HepG2 (cell line): ENCODE measurements at regions not wholly inside any gene's neighbourhood (a gene's known extent, or its start where the extent isn't known, plus 50 kb on each side); places are given as distances from the start of the nearest gene placed in this dataset.

Source experiments
- ETV6 ChIP-seq: sonication (generic); formaldehyde crosslinking; conservative IDR thresholded peaks from 2 replicates; pipeline ENCODE4 v1.4.0; 2020; ENCODE audit warnings: missing genetic modification reagents
- FOXK1 ChIP-seq: sonication (generic); formaldehyde crosslinking; IDR thresholded peaks from 2 replicates; pipeline ENCODE4 v1.4.0; 2020; ENCODE audit warnings: low read depth, missing genetic modification reagents, borderline replicate concordance
- ZNF205 ChIP-seq: IDR thresholded peaks from 2 replicates; pipeline ENCODE4 v1.6.1; 2018; ENCODE audit warnings: missing biosample characterization, missing genetic modification reagents
- ZNF563 ChIP-seq: sonication (generic); formaldehyde crosslinking; IDR thresholded peaks from 2 replicates; pipeline ENCODE4 v1.8.0; 2022; ENCODE audit warnings: mild to moderate bottlenecking, moderate library complexity, missing genetic modification reagents
- ZNF713 ChIP-seq: sonication (generic); formaldehyde crosslinking; IDR thresholded peaks from 2 replicates; pipeline ENCODE4 v1.4.0; 2020; ENCODE audit warnings: mild to moderate bottlenecking, missing genetic modification reagents
- ZNF850 ChIP-seq: sonication (generic); formaldehyde crosslinking; conservative IDR thresholded peaks from 2 replicates; pipeline ENCODE4 v1.9.0; 2021; ENCODE audit warnings: mild to moderate bottlenecking, missing genetic modification reagents
- TF ChIP-seq, protein P1 (sequence below): sonication (generic); formaldehyde crosslinking; IDR thresholded peaks from 2 replicates; pipeline ENCODE4 v1.5.0; 2020; ENCODE audit warnings: mild to moderate bottlenecking, missing genetic modification reagents, moderate library complexity
- TF ChIP-seq, protein P2 (sequence below): sonication (generic); formaldehyde crosslinking; IDR thresholded peaks from 2 replicates; pipeline ENCODE4 v1.4.0; 2020; ENCODE audit warnings: missing genetic modification reagents

DNA sequence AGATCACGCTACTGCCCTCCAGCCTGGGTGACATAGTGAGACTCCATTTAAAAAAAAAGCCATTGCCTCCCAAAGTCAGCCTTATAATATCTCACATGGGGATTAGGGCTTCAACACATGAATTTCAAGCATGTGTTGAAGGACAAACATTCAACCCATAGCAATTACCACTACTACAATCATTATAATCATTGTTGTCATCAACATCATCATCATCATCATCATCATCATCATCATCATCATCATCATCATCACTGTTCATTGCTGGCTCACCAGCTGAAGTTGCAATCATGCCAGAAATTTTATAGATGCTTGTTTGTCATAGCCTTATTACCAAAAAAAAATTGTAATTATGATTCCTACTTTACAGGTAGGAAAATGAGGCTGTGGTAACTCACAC, 762.9 kb downstream of the METTL15 start:
- TF ChIP-seq FOXK1 (CRISPR knock-in tag) (no peak), ZNF563 (CRISPR knock-in tag) (no peak), ZNF850 (no peak), ETV6 (CRISPR knock-in tag) (no peak), ZNF205 (CRISPR knock-in tag) (no peak), ZNF713 (CRISPR knock-in tag) (no peak)
- TF ChIP-seq, protein P1, sequence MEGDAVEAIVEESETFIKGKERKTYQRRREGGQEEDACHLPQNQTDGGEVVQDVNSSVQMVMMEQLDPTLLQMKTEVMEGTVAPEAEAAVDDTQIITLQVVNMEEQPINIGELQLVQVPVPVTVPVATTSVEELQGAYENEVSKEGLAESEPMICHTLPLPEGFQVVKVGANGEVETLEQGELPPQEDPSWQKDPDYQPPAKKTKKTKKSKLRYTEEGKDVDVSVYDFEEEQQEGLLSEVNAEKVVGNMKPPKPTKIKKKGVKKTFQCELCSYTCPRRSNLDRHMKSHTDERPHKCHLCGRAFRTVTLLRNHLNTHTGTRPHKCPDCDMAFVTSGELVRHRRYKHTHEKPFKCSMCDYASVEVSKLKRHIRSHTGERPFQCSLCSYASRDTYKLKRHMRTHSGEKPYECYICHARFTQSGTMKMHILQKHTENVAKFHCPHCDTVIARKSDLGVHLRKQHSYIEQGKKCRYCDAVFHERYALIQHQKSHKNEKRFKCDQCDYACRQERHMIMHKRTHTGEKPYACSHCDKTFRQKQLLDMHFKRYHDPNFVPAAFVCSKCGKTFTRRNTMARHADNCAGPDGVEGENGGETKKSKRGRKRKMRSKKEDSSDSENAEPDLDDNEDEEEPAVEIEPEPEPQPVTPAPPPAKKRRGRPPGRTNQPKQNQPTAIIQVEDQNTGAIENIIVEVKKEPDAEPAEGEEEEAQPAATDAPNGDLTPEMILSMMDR, result no peak
- TF ChIP-seq, protein P2, sequence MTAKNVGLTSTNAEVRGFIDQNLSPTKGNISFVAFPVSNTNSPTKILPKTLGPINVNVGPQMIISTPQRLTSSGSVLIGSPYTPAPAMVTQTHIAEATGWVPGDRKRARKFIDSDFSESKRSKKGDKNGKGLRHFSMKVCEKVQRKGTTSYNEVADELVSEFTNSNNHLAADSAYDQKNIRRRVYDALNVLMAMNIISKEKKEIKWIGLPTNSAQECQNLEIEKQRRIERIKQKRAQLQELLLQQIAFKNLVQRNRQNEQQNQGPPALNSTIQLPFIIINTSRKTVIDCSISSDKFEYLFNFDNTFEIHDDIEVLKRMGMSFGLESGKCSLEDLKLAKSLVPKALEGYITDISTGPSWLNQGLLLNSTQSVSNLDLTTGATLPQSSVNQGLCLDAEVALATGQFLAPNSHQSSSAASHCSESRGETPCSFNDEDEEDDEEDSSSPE (CRISPR knock-in tag), result no peak
